ENCODE measurements at regions not wholly inside any gene's neighbourhood (a gene's known extent, or its start where the extent isn't known, plus 50 kb on each side); places are given as distances from the start of the nearest gene placed in this dataset.
"Not testable (repeated sequence)": the region's sequence is repeated elsewhere in the genome, so short reads cannot be mapped to it uniquely, and the experiment has no call there.

- TF ChIP-seq, protein P1, sequence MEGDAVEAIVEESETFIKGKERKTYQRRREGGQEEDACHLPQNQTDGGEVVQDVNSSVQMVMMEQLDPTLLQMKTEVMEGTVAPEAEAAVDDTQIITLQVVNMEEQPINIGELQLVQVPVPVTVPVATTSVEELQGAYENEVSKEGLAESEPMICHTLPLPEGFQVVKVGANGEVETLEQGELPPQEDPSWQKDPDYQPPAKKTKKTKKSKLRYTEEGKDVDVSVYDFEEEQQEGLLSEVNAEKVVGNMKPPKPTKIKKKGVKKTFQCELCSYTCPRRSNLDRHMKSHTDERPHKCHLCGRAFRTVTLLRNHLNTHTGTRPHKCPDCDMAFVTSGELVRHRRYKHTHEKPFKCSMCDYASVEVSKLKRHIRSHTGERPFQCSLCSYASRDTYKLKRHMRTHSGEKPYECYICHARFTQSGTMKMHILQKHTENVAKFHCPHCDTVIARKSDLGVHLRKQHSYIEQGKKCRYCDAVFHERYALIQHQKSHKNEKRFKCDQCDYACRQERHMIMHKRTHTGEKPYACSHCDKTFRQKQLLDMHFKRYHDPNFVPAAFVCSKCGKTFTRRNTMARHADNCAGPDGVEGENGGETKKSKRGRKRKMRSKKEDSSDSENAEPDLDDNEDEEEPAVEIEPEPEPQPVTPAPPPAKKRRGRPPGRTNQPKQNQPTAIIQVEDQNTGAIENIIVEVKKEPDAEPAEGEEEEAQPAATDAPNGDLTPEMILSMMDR (conservative IDR thresholded peaks at IDR 0.05), result not testable (repeated sequence)
- not testable (repeated sequence) for TF ChIP-seq ZFX (IDR thresholded peaks at IDR 0.05)
Observed at GRCh38 chr22:11614798-11615433, 3913.1 kb upstream of the OR11H1 start.

All from C4-2B (cell line).